Caco-2 (cell line): ENCODE measurements at regions not wholly inside any gene's neighbourhood (a gene's known extent, or its start where the extent isn't known, plus 50 kb on each side); places are given as distances from the start of the nearest gene placed in this dataset.

Experiments used
- BruUV-seq: library from RNA; stranded (reverse); fragments of 400-500 nt; replicated peaks from 2 replicates; lab custom pipeline; 2021; lab: Mats Ljungman, UMichigan
- CTCF ChIA-PET: fragments of 300-600 bp; sonication (Branson Sonifier 250); formaldehyde crosslinking; loops from one replicate; lab custom pipeline; 2022; ENCODE audit warnings: antibody characterized with exemption; lab: Charles Lee
- POLR2A ChIA-PET: fragments of 300-600 bp; sonication (Branson Sonifier 250); formaldehyde crosslinking; loops from one replicate; lab custom pipeline; 2022; ENCODE audit warnings: antibody characterized with exemption; lab: Charles Lee
- DNase-seq, 2 experiments: peaks; one replicate each; pipeline versions ENCODE4 v3.0.0 to v3.0.0-alpha.2; 2020 to 2022
- H3K27me3 ChIP-seq: replicated peaks from 2 replicates; pipeline ENCODE4 v1.6.0; 2011; ENCODE audit warnings: low read length; ENCODE audit not compliant: control insufficient read depth, insufficient read depth
- H3K36me3 ChIP-seq: 2 replicates; pipeline ENCODE4 v1.5.1; 2011; ENCODE audit warnings: low read length; ENCODE audit not compliant: control insufficient read depth, insufficient read depth
- H3K4me1 ChIP-seq: fragments of 250-450 bp; sonication (Bioruptor Pico); 2 replicates; pipeline ENCODE4 v1.5.1; 2020; ENCODE audit warnings: mild to moderate bottlenecking
- H3K4me3 ChIP-seq: 2 replicates; pipeline ENCODE4 v1.5.1; 2011; ENCODE audit warnings: low read depth, mild to moderate bottlenecking, control low read depth, low read length
- H3K9me3 ChIP-seq: fragments of 250-450 bp; sonication (Bioruptor Pico); 2 replicates; pipeline ENCODE4 v1.5.1; 2020; ENCODE audit warnings: mild to moderate bottlenecking, moderate library complexity
- H3K27ac Mint-ChIP-seq: one replicate; pipeline ENCODE4 v1.8.0; 2022; ENCODE audit warnings: mixed read lengths; ENCODE audit not compliant: unreplicated experiment
- H3K27me3 Mint-ChIP-seq: one replicate; pipeline ENCODE4 v1.8.0; 2022; ENCODE audit warnings: mixed read lengths; ENCODE audit not compliant: insufficient read depth, unreplicated experiment
- H3K36me3 Mint-ChIP-seq: one replicate; pipeline ENCODE4 v1.8.0; 2022; ENCODE audit warnings: mild to moderate bottlenecking, mixed read lengths; ENCODE audit not compliant: insufficient read depth, unreplicated experiment
- H3K4me1 Mint-ChIP-seq: one replicate; pipeline ENCODE4 v1.8.0; 2022; ENCODE audit warnings: low read depth, mixed read lengths; ENCODE audit not compliant: unreplicated experiment
- H3K4me3 Mint-ChIP-seq: one replicate; pipeline ENCODE4 v1.8.0; 2022; ENCODE audit warnings: mild to moderate bottlenecking, moderate library complexity, mixed read lengths; ENCODE audit not compliant: unreplicated experiment
- H3K9me3 Mint-ChIP-seq: one replicate; pipeline ENCODE4 v1.8.0; 2022; ENCODE audit warnings: mixed read lengths; ENCODE audit not compliant: unreplicated experiment
- CTCF ChIP-seq, 2 experiments: fragments of 200-600 bp in 1 of 2; IDR thresholded peaks; 1 replicate in 1 of 2; 2 replicates in 1 of 2; pipeline versions ENCODE4 v1.5.1 to v1.8.0; 2011 to 2022; ENCODE audit warnings: antibody characterized with exemption in 1 of 2, control low read depth in 1 of 2, inconsistent platforms in 1 of 2, low read depth in 1 of 2, low read length in 1 of 2, mild to moderate bottlenecking in 1 of 2, moderate library complexity in 1 of 2; ENCODE audit not compliant: insufficient read depth in 1 of 2, severe bottlenecking in 1 of 2, unreplicated experiment in 1 of 2
- intact Hi-C: fragments of 100-400 bp; cut with micrococcal nuclease; formaldehyde crosslinking; loops from one replicate; pipeline ENCODE4 v1.10.0; 2022; ENCODE audit not compliant: unreplicated experiment

GRCh38 chr2:207256476-207257207 is 90.9 kb upstream of the KLF7 start:
- H3K9me3 ChIP-seq, result no peaks in the 10 kb centered on the region
- Mint-ChIP-seq H3K27ac (no peak overlapping the region), H3K9me3 (no peaks in the 10 kb centered on the region), H3K36me3 (no peaks in the 10 kb centered on the region), H3K4me3 (no peak overlapping the region), H3K27me3 (peaks cover 2% of the 10 kb centered on the region), H3K4me1 (peaks cover 21% of the 10 kb centered on the region)
- no peak overlapping the region for H3K4me3 ChIP-seq
- H3K27me3 ChIP-seq, result no peaks in the 10 kb centered on the region
- no peaks in the 10 kb centered on the region for H3K36me3 ChIP-seq
- intact Hi-C loops, result loop anchor here (5.0 kb wide), 1 partner anchor 86 kb away; no protein-coding TSS in a partner anchor
- POLR2A ChIA-PET, result no interaction called here
- no peak for DNase-seq
- no peak for TF ChIP-seq CTCF (IDR thresholded peaks at IDR 0.05; ENCODE audit: insufficient read depth in 1 of 2, low read depth in 1 of 2, low read length in 1 of 2, severe bottlenecking in 1 of 2, unreplicated experiment in 1 of 2)
- H3K4me1 ChIP-seq, result peaks cover 19% of the 10 kb centered on the region
- no TSS peak for BruUV-seq
- CTCF ChIA-PET, result interaction anchor here (0.6 kb wide), 1 partner anchor 49 kb away, joined by 3 read pairs; no protein-coding TSS in a partner anchor

GRCh38 chr2:207257251-207258250 is 91.8 kb upstream of the KLF7 start:
- H3K9me3 ChIP-seq, result no peaks in the 10 kb centered on the region
- ChIA-PET POLR2A (no interaction called here), CTCF (no interaction called here)
- BruUV-seq, result no TSS peak
- no peak for DNase-seq
- Mint-ChIP-seq H3K9me3 (no peaks in the 10 kb centered on the region), H3K27ac (no peak overlapping the region), H3K36me3 (no peaks in the 10 kb centered on the region), H3K4me1 (peaks cover 21% of the 10 kb centered on the region), H3K4me3 (no peak overlapping the region), H3K27me3 (peaks cover 2% of the 10 kb centered on the region)
- peaks cover 19% of the 10 kb centered on the region for H3K4me1 ChIP-seq
- intact Hi-C loops, result loop anchor here (5.0 kb wide), 1 partner anchor 85 kb away; no protein-coding TSS in a partner anchor
- no peaks in the 10 kb centered on the region for H3K36me3 ChIP-seq
- no peak overlapping the region for H3K4me3 ChIP-seq
- TF ChIP-seq CTCF (IDR thresholded peaks at IDR 0.05; ENCODE audit: insufficient read depth in 1 of 2, low read depth in 1 of 2, low read length in 1 of 2, severe bottlenecking in 1 of 2, unreplicated experiment in 1 of 2), result no peak
- H3K27me3 ChIP-seq, result no peaks in the 10 kb centered on the region
